ENCODE measurements at regions not wholly inside any gene's neighbourhood (a gene's known extent, or its start where the extent isn't known, plus 50 kb on each side); places are given as distances from the start of the nearest gene placed in this dataset.

- Histone ChIP-seq H3K27ac (ENCODE audit: low read length) (no peak overlapping the region), H3K4me1 (ENCODE audit: control insufficient read depth in 1 of 2, insufficient read depth in 2 of 2, low read length in 2 of 2) (no peaks in the 10 kb centered on the region), H3K27me3 (ENCODE audit: low read depth, low read length) (no peaks in the 10 kb centered on the region), H3K4me3 (ENCODE audit: low read depth in 1 of 2, low read length in 2 of 2) (no peak overlapping the region), H3K9me3 (ENCODE audit: control insufficient read depth in 1 of 2, low read length in 2 of 2) (no peaks in the 10 kb centered on the region), H3K36me3 (ENCODE audit: control insufficient read depth in 1 of 2, insufficient read depth in 2 of 2, low read length in 2 of 2) (no peaks in the 10 kb centered on the region)
These were observed 255.3 kb downstream of the AEBP2 start for GRCh38 chr12:19694627-19695026.

- Histone ChIP-seq H3K4me1 (ENCODE audit: control insufficient read depth in 1 of 2, insufficient read depth in 2 of 2, low read length in 2 of 2) (no peaks in the 10 kb centered on the region), H3K9me3 (ENCODE audit: control insufficient read depth in 1 of 2, low read length in 2 of 2) (no peaks in the 10 kb centered on the region), H3K4me3 (ENCODE audit: low read depth in 1 of 2, low read length in 2 of 2) (no peak overlapping the region), H3K36me3 (ENCODE audit: control insufficient read depth in 1 of 2, insufficient read depth in 2 of 2, low read length in 2 of 2) (no peaks in the 10 kb centered on the region), H3K27me3 (ENCODE audit: low read depth, low read length) (no peaks in the 10 kb centered on the region), H3K27ac (ENCODE audit: low read length) (no peak overlapping the region)
These were observed 256.2 kb downstream of the AEBP2 start for GRCh38 chr12:19695244-19696098.

DNA sequence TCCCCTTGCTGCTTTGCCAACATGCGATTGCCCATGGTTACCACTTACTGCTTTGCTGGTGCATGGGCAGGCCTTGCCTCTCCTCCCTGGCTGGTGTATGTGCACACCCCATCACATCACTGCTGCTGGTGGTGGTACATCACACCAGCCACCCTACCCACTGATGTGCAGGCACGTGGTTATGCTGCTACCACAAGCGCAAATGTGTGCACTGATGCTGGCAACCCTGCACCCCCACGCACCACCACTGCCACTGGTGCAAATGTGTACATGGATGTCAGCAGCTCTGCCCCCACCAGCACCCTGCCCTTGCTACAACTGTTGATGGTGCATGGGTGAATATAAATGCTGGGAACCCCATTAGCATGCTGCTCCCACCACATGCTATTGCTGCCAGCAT is 261.7 kb downstream of the AEBP2 start:
- Histone ChIP-seq H3K4me3 (ENCODE audit: low read depth in 1 of 2, low read length in 2 of 2) (no peak overlapping the region), H3K9me3 (ENCODE audit: control insufficient read depth in 1 of 2, low read length in 2 of 2) (peaks cover 6 to 7% of the 10 kb centered on the region in 2 donors), H3K27ac (ENCODE audit: low read length) (no peak overlapping the region), H3K36me3 (ENCODE audit: control insufficient read depth in 1 of 2, insufficient read depth in 2 of 2, low read length in 2 of 2) (no peaks in the 10 kb centered on the region), H3K4me1 (ENCODE audit: control insufficient read depth in 1 of 2, insufficient read depth in 2 of 2, low read length in 2 of 2) (no peaks in the 10 kb centered on the region), H3K27me3 (ENCODE audit: low read depth, low read length) (no peaks in the 10 kb centered on the region)

GRCh38 chr12:19704966-19705365 is 265.7 kb downstream of the AEBP2 start:
- H3K4me3 ChIP-seq (ENCODE audit: low read depth in 1 of 2, low read length in 2 of 2) = no peak overlapping the region
- H3K4me1 ChIP-seq (ENCODE audit: control insufficient read depth in 1 of 2, insufficient read depth in 2 of 2, low read length in 2 of 2) = peaks cover 0 to under 1% of the 10 kb centered on the region in 2 donors
- H3K36me3 ChIP-seq (ENCODE audit: control insufficient read depth in 1 of 2, insufficient read depth in 2 of 2, low read length in 2 of 2) = no peaks in the 10 kb centered on the region
- H3K9me3 ChIP-seq (ENCODE audit: control insufficient read depth in 1 of 2, low read length in 2 of 2) = peaks cover 6 to 7% of the 10 kb centered on the region in 2 donors
- no peaks in the 10 kb centered on the region for H3K27me3 ChIP-seq (ENCODE audit: low read depth, low read length)
- H3K27ac ChIP-seq (ENCODE audit: low read length) = no peak overlapping the region

GRCh38 chr12:19706936-19707335 is 267.6 kb downstream of the AEBP2 start:
- no peaks in the 10 kb centered on the region for H3K27me3 ChIP-seq (ENCODE audit: low read depth, low read length)
- no peaks in the 10 kb centered on the region for H3K36me3 ChIP-seq (ENCODE audit: control insufficient read depth in 1 of 2, insufficient read depth in 2 of 2, low read length in 2 of 2)
- no peak overlapping the region for H3K4me3 ChIP-seq (ENCODE audit: low read depth in 1 of 2, low read length in 2 of 2)
- H3K9me3 ChIP-seq (ENCODE audit: control insufficient read depth in 1 of 2, low read length in 2 of 2) = peaks cover 0 to 7% of the 10 kb centered on the region in 2 donors
- no peak overlapping the region for H3K27ac ChIP-seq (ENCODE audit: low read length)
- peaks cover 0 to 14% of the 10 kb centered on the region in 2 donors for H3K4me1 ChIP-seq (ENCODE audit: control insufficient read depth in 1 of 2, insufficient read depth in 2 of 2, low read length in 2 of 2)

DNA sequence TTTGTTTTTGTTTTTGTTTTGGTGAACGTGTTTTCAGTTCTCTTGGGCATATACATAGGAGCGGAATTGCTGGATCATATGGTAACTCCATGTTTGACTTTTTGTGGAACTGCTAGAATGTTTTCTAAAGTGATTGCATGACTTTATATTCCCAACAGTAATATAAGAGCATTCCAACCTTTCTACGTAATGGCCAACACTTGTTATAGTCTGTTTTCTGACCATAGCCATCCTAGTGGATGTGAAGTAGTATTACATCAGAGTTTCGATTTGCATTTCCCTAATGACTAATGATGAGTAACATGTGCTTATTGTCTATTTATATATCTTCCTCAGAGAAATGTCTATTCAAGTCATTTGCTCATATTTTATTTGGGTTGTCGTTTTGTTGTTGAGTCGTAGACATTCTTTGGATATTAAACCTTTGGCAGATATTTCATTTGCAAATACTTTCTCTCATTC is 268.7 kb downstream of the AEBP2 start:
- no peaks in the 10 kb centered on the region for H3K27me3 ChIP-seq (ENCODE audit: low read depth, low read length)
- peaks cover 0 to 14% of the 10 kb centered on the region in 2 donors for H3K4me1 ChIP-seq (ENCODE audit: control insufficient read depth in 1 of 2, insufficient read depth in 2 of 2, low read length in 2 of 2)

GRCh38 chr12:19709889-19710288 is 270.6 kb downstream of the AEBP2 start:
- no peaks in the 10 kb centered on the region for H3K36me3 ChIP-seq (ENCODE audit: control insufficient read depth in 1 of 2, insufficient read depth in 2 of 2, low read length in 2 of 2)
- no peak overlapping the region for H3K27ac ChIP-seq (ENCODE audit: low read length)
- H3K4me3 ChIP-seq (ENCODE audit: low read depth in 1 of 2, low read length in 2 of 2) = no peak overlapping the region
- no peaks in the 10 kb centered on the region for H3K9me3 ChIP-seq (ENCODE audit: control insufficient read depth in 1 of 2, low read length in 2 of 2)
- no peaks in the 10 kb centered on the region for H3K27me3 ChIP-seq (ENCODE audit: low read depth, low read length)
- peaks cover 0 to 14% of the 10 kb centered on the region in 2 donors for H3K4me1 ChIP-seq (ENCODE audit: control insufficient read depth in 1 of 2, insufficient read depth in 2 of 2, low read length in 2 of 2)

More for the DNA sequence above, 268.7 kb downstream of the AEBP2 start:
- H3K4me3 ChIP-seq (ENCODE audit: low read depth in 1 of 2, low read length in 2 of 2) = no peak overlapping the region
- no peak overlapping the region for H3K27ac ChIP-seq (ENCODE audit: low read length)
- H3K36me3 ChIP-seq (ENCODE audit: control insufficient read depth in 1 of 2, insufficient read depth in 2 of 2, low read length in 2 of 2) = no peaks in the 10 kb centered on the region
- peaks cover 0 to 4% of the 10 kb centered on the region in 2 donors for H3K9me3 ChIP-seq (ENCODE audit: control insufficient read depth in 1 of 2, low read length in 2 of 2)

- no peak overlapping the region for H3K4me3 ChIP-seq (ENCODE audit: low read depth in 1 of 2, low read length in 2 of 2)
- peaks cover 0 to 14% of the 10 kb centered on the region in 2 donors for H3K4me1 ChIP-seq (ENCODE audit: control insufficient read depth in 1 of 2, insufficient read depth in 2 of 2, low read length in 2 of 2)
- no peaks in the 10 kb centered on the region for H3K9me3 ChIP-seq (ENCODE audit: control insufficient read depth in 1 of 2, low read length in 2 of 2)
- no peaks in the 10 kb centered on the region for H3K27me3 ChIP-seq (ENCODE audit: low read depth, low read length)
- H3K36me3 ChIP-seq (ENCODE audit: control insufficient read depth in 1 of 2, insufficient read depth in 2 of 2, low read length in 2 of 2) = no peaks in the 10 kb centered on the region
- no peak overlapping the region for H3K27ac ChIP-seq (ENCODE audit: low read length)
These were observed 271.8 kb downstream of the AEBP2 start for GRCh38 chr12:19710811-19711793.

- no peak overlapping the region for H3K4me3 ChIP-seq (ENCODE audit: low read depth in 1 of 2, low read length in 2 of 2)
- H3K27ac ChIP-seq (ENCODE audit: low read length) = no peak overlapping the region
- peaks cover 0 to 14% of the 10 kb centered on the region in 2 donors for H3K4me1 ChIP-seq (ENCODE audit: control insufficient read depth in 1 of 2, insufficient read depth in 2 of 2, low read length in 2 of 2)
- no peaks in the 10 kb centered on the region for H3K27me3 ChIP-seq (ENCODE audit: low read depth, low read length)
- no peaks in the 10 kb centered on the region for H3K9me3 ChIP-seq (ENCODE audit: control insufficient read depth in 1 of 2, low read length in 2 of 2)
- H3K36me3 ChIP-seq (ENCODE audit: control insufficient read depth in 1 of 2, insufficient read depth in 2 of 2, low read length in 2 of 2) = no peaks in the 10 kb centered on the region
These were observed 272.7 kb downstream of the AEBP2 start for GRCh38 chr12:19712041-19712440.

DNA sequence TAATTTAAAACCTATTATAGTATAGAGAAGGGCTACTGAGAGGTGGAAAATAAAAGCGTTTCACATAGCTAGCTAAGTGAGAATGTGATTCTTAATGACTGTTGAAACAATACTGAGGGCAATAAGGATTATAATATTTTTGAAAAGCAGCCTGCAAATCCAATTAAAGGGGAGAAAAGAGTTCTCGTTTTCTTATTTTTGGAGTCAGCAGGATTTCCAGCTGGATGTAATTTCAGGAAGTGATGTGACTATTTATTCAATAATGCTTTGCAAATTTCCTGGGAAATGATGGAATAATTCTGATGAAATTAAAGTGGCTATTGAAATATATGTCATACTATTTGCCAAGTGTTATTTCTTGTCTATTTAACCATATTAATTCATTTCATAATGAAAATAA is 279.1 kb downstream of the AEBP2 start:
- Histone ChIP-seq H3K4me1 (ENCODE audit: control insufficient read depth in 1 of 2, insufficient read depth in 2 of 2, low read length in 2 of 2) (no peaks in the 10 kb centered on the region), H3K9me3 (ENCODE audit: control insufficient read depth in 1 of 2, low read length in 2 of 2) (no peaks in the 10 kb centered on the region), H3K36me3 (ENCODE audit: control insufficient read depth in 1 of 2, insufficient read depth in 2 of 2, low read length in 2 of 2) (no peaks in the 10 kb centered on the region), H3K27ac (ENCODE audit: low read length) (no peak overlapping the region), H3K4me3 (ENCODE audit: low read depth in 1 of 2, low read length in 2 of 2) (no peak overlapping the region), H3K27me3 (ENCODE audit: low read depth, low read length) (no peaks in the 10 kb centered on the region)

DNA sequence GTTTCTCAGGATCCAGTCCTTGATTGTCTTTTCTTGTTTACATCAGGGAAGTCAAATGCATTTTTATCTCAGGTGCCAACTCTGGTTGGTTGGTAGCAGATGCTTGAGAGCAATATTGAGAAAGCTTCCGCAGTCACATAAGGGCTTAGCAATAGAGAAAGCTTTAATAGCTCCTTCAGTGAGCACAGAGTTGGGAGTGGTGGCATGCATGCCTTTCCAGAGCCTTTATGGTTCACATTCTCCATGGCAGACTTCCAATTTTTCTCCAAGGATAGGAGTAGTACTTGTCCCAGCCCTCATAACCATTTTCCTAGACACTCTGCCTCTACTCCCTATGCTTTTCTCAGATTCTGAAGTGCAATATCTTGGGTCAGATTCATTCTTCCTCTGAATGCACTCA is 280.4 kb downstream of the AEBP2 start:
- Histone ChIP-seq H3K27ac (ENCODE audit: low read length) (no peak overlapping the region), H3K36me3 (ENCODE audit: control insufficient read depth in 1 of 2, insufficient read depth in 2 of 2, low read length in 2 of 2) (no peaks in the 10 kb centered on the region), H3K4me1 (ENCODE audit: control insufficient read depth in 1 of 2, insufficient read depth in 2 of 2, low read length in 2 of 2) (no peaks in the 10 kb centered on the region), H3K4me3 (ENCODE audit: low read depth in 1 of 2, low read length in 2 of 2) (no peak overlapping the region), H3K9me3 (ENCODE audit: control insufficient read depth in 1 of 2, low read length in 2 of 2) (no peaks in the 10 kb centered on the region), H3K27me3 (ENCODE audit: low read depth, low read length) (no peaks in the 10 kb centered on the region)

Measured in muscle layer of duodenum (tissue), 2 donors.